H9 (cell line): ENCODE measurements at regions not wholly inside any gene's neighbourhood (a gene's known extent, or its start where the extent isn't known, plus 50 kb on each side); places are given as distances from the start of the nearest gene placed in this dataset.

Experiments used
- DNase-seq: peaks from one replicate; pipeline ENCODE4 v3.0.0-alpha.2; 2017
- H2AFZ ChIP-seq: one replicate; pipeline ENCODE4 v1.6.1; 2013; ENCODE audit warnings: mild to moderate bottlenecking, low read length, control low read depth, moderate library complexity
- H2AK5ac ChIP-seq: 2 replicates; pipeline ENCODE4 v1.6.1; 2013; ENCODE audit warnings: low read length, control low read depth, mixed read lengths; ENCODE audit not compliant: insufficient read length
- H2BK120ac ChIP-seq: one replicate; pipeline ENCODE4 v1.6.1; 2013; ENCODE audit warnings: low read depth, mild to moderate bottlenecking, low read length, control low read depth, inconsistent platforms; ENCODE audit not compliant: poor library complexity, severe bottlenecking
- H2BK12ac ChIP-seq: 2 replicates; pipeline ENCODE4 v1.6.1; 2013; ENCODE audit warnings: low read length, control low read depth, mixed read lengths, low read depth; ENCODE audit not compliant: insufficient read length
- H2BK15ac ChIP-seq: 2 replicates; pipeline ENCODE4 v1.6.1; 2013; ENCODE audit warnings: low read depth, low read length, control low read depth
- H2BK20ac ChIP-seq: one replicate; pipeline ENCODE4 v1.6.1; 2013; ENCODE audit warnings: low read depth, mild to moderate bottlenecking, low read length, control low read depth, inconsistent platforms; ENCODE audit not compliant: poor library complexity, severe bottlenecking
- H2BK5ac ChIP-seq: 2 replicates; pipeline ENCODE4 v1.6.1; 2013; ENCODE audit warnings: low read length, control low read depth, mixed read lengths; ENCODE audit not compliant: insufficient read length
- H3K14ac ChIP-seq: 2 replicates; pipeline ENCODE4 v1.6.1; 2013; ENCODE audit warnings: low read length, control low read depth; ENCODE audit not compliant: insufficient read depth
- H3K18ac ChIP-seq: 2 replicates; pipeline ENCODE4 v1.6.1; 2013; ENCODE audit warnings: low read depth, mild to moderate bottlenecking, mixed read lengths, low read length, control low read depth; ENCODE audit not compliant: insufficient read length
- H3K23ac ChIP-seq: 2 replicates; pipeline ENCODE4 v1.6.1; 2013; ENCODE audit warnings: low read length, control low read depth, mixed read lengths, low read depth; ENCODE audit not compliant: insufficient read length
- H3K23me2 ChIP-seq: 2 replicates; pipeline ENCODE4 v1.6.1; 2013; ENCODE audit warnings: low read depth, mild to moderate bottlenecking, mixed read lengths, low read length, control low read depth; ENCODE audit not compliant: insufficient read length, poor library complexity, severe bottlenecking
- H3K27ac ChIP-seq: 2 replicates; pipeline ENCODE4 v1.5.1; 2013; ENCODE audit warnings: low read length, control low read depth, mixed read lengths, low read depth; ENCODE audit not compliant: insufficient read length
- H3K27me3 ChIP-seq: 2 replicates; pipeline ENCODE4 v1.6.1; 2013; ENCODE audit warnings: low read length, control low read depth, inconsistent platforms; ENCODE audit not compliant: insufficient read depth
- H3K4ac ChIP-seq: 2 replicates; pipeline ENCODE4 v1.6.1; 2013; ENCODE audit warnings: low read depth, mild to moderate bottlenecking, control low read depth, inconsistent platforms, low read length, moderate library complexity
- H3K4me1 ChIP-seq: 2 replicates; pipeline ENCODE4 v1.6.1; 2013; ENCODE audit warnings: low read length, control low read depth, inconsistent platforms; ENCODE audit not compliant: insufficient read depth
- H3K4me2 ChIP-seq: 2 replicates; pipeline ENCODE4 v1.6.1; 2013; ENCODE audit warnings: low read length, control low read depth, mixed read lengths; ENCODE audit not compliant: insufficient read length, insufficient read depth
- H3K56ac ChIP-seq: 2 replicates; pipeline ENCODE4 v1.6.1; 2013; ENCODE audit warnings: low read depth, mild to moderate bottlenecking, mixed read lengths, low read length, control low read depth; ENCODE audit not compliant: insufficient read length
- H3K79me1 ChIP-seq: 2 replicates; pipeline ENCODE4 v1.6.1; 2013; ENCODE audit warnings: low read depth, mild to moderate bottlenecking, moderate library complexity, low read length, control low read depth, inconsistent platforms; ENCODE audit not compliant: insufficient read depth, poor library complexity, severe bottlenecking
- H3K79me2 ChIP-seq: 2 replicates; pipeline ENCODE4 v1.6.1; 2013; ENCODE audit warnings: low read length, control low read depth, inconsistent platforms; ENCODE audit not compliant: insufficient read depth
- H3K9ac ChIP-seq: 2 replicates; pipeline ENCODE4 v1.6.1; 2013; ENCODE audit warnings: low read length, control low read depth, mixed read lengths; ENCODE audit not compliant: insufficient read length; ENCODE audit errors: extremely low read depth
- H3K9me3 ChIP-seq: one replicate; pipeline ENCODE4 v1.6.1; 2013; ENCODE audit warnings: low read depth, low read length, inconsistent platforms; ENCODE audit not compliant: control insufficient read depth
- H3T11ph ChIP-seq: one replicate; pipeline ENCODE4 v1.6.1; 2013; ENCODE audit warnings: mild to moderate bottlenecking, low read length, control low read depth, inconsistent platforms
- H4K20me1 ChIP-seq: one replicate; pipeline ENCODE4 v1.6.1; 2013; ENCODE audit not compliant: control insufficient read depth, insufficient read length, insufficient read depth
- H4K5ac ChIP-seq: 2 replicates; pipeline ENCODE4 v1.6.1; 2013; ENCODE audit warnings: low read depth, mild to moderate bottlenecking, mixed read lengths, low read length, control low read depth; ENCODE audit not compliant: insufficient read length
- H4K8ac ChIP-seq: replicated peaks from 2 replicates; pipeline ENCODE4 v1.6.1; 2013; ENCODE audit warnings: low read length, control low read depth, mixed read lengths, low read depth; ENCODE audit not compliant: insufficient read length
- H4K91ac ChIP-seq: 2 replicates; pipeline ENCODE4 v1.6.1; 2013; ENCODE audit warnings: low read depth, mild to moderate bottlenecking, moderate library complexity, mixed read lengths, low read length, control low read depth; ENCODE audit not compliant: insufficient read length
- H3K27ac Mint-ChIP-seq, 3 experiments: 2 replicates in 2 of 3; 3 replicates in 1 of 3; pipeline ENCODE4 v1.8.0; 2020 to 2021; ENCODE audit warnings: mixed read lengths in 3 of 3, mild to moderate bottlenecking in 1 of 3, moderate library complexity in 1 of 3
- H3K27me3 Mint-ChIP-seq: 2 replicates; pipeline ENCODE4 v1.8.0; 2021; ENCODE audit warnings: low read depth, mild to moderate bottlenecking, moderate library complexity, mixed read lengths
- H3K36me3 Mint-ChIP-seq, 3 experiments: 2 replicates in 2 of 3; 3 replicates in 1 of 3; pipeline ENCODE4 v1.8.0; 2020 to 2021; ENCODE audit warnings: low read depth in 3 of 3, mixed read lengths in 3 of 3; ENCODE audit not compliant: insufficient read depth in 1 of 3
- H3K4me1 Mint-ChIP-seq, 2 experiments: 2 replicates each; pipeline ENCODE4 v1.8.0; 2020; ENCODE audit warnings: mixed read lengths in 2 of 2
- H3K4me3 Mint-ChIP-seq, 2 experiments: 2 replicates in 1 of 2; 3 replicates in 1 of 2; pipeline ENCODE4 v1.8.0; 2020 to 2021; ENCODE audit warnings: mild to moderate bottlenecking in 2 of 2, mixed read lengths in 2 of 2, moderate library complexity in 1 of 2
- H3K9me3 Mint-ChIP-seq, 2 experiments: 2 replicates in 1 of 2; 3 replicates in 1 of 2; pipeline ENCODE4 v1.8.0; 2020; ENCODE audit warnings: mild to moderate bottlenecking in 2 of 2, mixed read lengths in 2 of 2, moderate library complexity in 1 of 2
- WGBS: extraction: QIAGEN DNeasy Blood & Tissue Kit; methylation state at CpG from one replicate; pipeline ENCODE4 v1.1.7; 2013; ENCODE audit warnings: missing lambda C conversion rate, low lambda C conversion rate, mixed read lengths; ENCODE audit not compliant: insufficient read length; ENCODE audit errors: extremely low coverage; 5-methylcytosine and 5-hydroxymethylcytosine counted together
- TF ChIP-seq, protein P1 (sequence below): fragments of 200-600 bp; sonication (generic); conservative IDR thresholded peaks from 3 replicates; pipeline ENCODE4 v1.8.0; 2021; ENCODE audit warnings: antibody characterized with exemption, mild to moderate bottlenecking

DNA sequence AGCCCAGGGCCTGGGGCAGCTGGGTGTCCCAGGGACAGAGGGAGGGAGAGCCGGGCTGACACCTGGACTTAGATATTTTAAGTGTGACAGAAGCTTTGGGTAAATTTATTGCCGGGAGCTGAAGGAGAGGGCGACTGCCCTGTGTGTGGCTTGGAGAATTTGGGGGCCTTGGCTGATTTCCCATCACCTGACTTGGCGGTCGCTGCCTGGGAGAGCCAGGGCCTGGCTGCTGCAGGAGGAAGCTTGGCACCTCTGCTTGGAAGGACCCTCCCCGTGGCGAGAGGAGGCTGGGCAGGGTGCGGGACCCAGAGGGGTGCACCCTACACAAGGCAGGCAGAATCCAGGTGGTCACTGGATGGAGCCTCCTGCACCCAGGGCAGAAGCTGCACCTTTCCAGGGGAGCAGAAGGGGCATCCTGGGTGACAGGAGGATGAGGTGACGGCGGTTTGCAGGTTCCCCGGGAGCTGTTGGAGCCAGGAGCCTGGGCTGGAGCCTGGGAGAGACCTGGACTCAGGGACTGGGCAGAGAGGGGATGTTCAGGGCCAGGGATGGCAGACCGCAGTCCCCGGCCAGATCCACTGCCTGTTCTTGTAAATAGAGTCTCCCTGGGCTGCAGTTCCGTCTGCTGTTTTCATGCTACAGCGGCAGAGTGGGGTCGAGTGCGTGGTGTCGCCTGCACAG is 72.0 kb downstream of the RGS12 start:
- no peak for DNase-seq
- Histone ChIP-seq H3K56ac (no peak overlapping the region), H3K27me3 (no peaks in the 10 kb centered on the region), H2BK5ac (no peak overlapping the region), H3K4me2 (no peak overlapping the region), H3K9me3 (no peaks in the 10 kb centered on the region), H4K91ac (no peak overlapping the region), H3K79me2 (no peaks in the 10 kb centered on the region), H4K8ac (no peak overlapping the region), H4K5ac (no peak overlapping the region), H3K23me2 (no peaks in the 10 kb centered on the region), H3K4me1 (peaks cover 4% of the 10 kb centered on the region; the same call in 1 of the 2 replicates), H3K18ac (no peak overlapping the region), H3K14ac (no peak overlapping the region), H3K23ac (no peak overlapping the region), H3K27ac (no peak overlapping the region), H2BK12ac (no peak overlapping the region), H3K79me1 (no peaks in the 10 kb centered on the region), H2AK5ac (no peak overlapping the region), H3T11ph (no peak overlapping the region), H4K20me1 (peaks cover 2% of the 10 kb centered on the region), H2BK15ac (no peak overlapping the region), H3K9ac (no peak overlapping the region), H2BK20ac (no peak overlapping the region), H3K4ac (no peak overlapping the region), H2AFZ (no peak overlapping the region), H2BK120ac (no peak overlapping the region)
- Mint-ChIP-seq H3K4me1 (peaks cover 15 to 31% of the 10 kb centered on the region in 2 experiments), H3K27me3 (peaks cover 2% of the 10 kb centered on the region; the same call in 1 of the 2 replicates), H3K27ac (0 out of 7 replicates have a peak overlapping the region, but pooled peaks of 1 of the 3 experiments have one; percentile 31), H3K9me3 (0 out of 5 replicates have a peak, but pooled peaks cover 0 to 4% of the 10 kb centered on the region in 2 experiments), H3K36me3 (peaks cover 0 to 2% (median 0%) of the 10 kb centered on the region in 3 experiments; a peak in 3 of 7 replicates), H3K4me3 (no peak overlapping the region)
- TF ChIP-seq, protein P1, sequence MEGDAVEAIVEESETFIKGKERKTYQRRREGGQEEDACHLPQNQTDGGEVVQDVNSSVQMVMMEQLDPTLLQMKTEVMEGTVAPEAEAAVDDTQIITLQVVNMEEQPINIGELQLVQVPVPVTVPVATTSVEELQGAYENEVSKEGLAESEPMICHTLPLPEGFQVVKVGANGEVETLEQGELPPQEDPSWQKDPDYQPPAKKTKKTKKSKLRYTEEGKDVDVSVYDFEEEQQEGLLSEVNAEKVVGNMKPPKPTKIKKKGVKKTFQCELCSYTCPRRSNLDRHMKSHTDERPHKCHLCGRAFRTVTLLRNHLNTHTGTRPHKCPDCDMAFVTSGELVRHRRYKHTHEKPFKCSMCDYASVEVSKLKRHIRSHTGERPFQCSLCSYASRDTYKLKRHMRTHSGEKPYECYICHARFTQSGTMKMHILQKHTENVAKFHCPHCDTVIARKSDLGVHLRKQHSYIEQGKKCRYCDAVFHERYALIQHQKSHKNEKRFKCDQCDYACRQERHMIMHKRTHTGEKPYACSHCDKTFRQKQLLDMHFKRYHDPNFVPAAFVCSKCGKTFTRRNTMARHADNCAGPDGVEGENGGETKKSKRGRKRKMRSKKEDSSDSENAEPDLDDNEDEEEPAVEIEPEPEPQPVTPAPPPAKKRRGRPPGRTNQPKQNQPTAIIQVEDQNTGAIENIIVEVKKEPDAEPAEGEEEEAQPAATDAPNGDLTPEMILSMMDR: no peak
- no CpG with 5 or more reads among the region's 18 CpGs for WGBS
